ENCODE measurements at regions not wholly inside any gene's neighbourhood (a gene's known extent, or its start where the extent isn't known, plus 50 kb on each side); places are given as distances from the start of the nearest gene placed in this dataset.

DNA sequence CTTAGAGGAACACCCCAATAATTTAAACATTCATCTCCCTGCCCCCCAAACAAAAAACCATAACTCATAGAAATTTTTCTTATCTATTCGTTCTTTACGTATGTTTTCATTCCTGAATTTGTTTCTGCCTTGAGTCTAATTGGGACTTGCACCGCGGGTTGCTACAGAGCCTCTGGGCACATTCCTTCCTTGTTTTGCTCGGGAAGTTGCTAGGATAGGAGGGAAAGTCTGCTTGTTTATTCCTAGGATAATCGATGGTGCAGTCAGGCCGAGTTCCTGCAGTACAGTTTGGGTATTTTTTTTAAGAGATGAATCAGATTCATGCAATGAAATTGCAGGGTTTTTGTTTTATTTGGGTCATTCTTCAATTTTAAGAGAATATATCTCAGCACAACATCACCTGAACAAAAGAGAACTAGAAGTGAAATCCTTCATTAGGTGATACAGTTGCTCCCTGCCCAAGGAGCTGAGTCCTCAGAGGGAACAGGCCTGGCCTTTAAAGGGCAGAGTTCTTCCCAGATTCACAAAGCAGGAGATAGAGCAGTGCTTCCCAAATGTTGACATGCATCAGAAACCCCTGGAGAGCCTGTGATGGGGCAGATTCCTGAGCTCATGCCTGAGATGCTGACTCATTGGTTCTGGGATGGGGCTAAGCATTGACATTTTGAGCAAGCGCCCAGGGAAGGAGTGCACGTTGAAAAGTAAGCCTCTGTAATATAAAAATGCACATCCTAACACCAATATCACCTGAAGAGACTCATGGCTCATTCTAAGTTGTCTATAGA is 114.9 kb upstream of the FAM9B start:
- no peak for DNase-seq

DNA sequence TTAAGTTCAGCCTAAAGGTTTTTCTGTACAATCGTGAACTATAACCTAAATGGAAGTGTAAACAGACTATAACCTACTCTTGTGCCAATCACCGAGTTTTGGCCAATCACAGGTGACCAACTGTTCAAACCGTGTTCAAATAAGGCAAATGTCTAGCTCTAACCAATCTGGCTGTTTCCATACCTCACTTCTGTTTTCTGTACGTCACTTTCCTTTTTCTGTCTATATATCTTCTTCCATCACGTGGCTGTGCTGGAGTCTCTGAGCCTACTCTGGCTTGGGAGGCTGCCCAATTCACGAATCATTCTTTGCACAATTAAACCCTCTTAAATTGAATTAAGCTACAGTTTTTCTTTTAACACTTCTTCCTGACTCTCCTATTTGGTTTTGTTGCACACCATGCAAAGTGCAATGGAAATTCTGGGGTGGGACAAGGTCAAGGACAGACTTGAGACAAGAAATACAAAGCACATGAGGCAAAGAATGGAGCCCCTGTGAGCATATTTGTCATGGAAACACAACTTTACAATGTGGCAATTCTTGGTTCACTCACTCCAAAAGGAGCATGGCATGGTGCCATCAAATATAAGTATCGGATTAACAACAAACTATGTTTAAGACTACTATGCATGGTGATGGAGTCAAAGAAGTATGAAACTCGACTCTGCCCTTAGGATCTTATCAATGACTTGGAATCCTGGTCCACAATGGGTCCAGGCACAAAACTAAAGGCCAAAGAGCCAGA is 115.7 kb upstream of the FAM9B start:
- no peak for DNase-seq

DNA sequence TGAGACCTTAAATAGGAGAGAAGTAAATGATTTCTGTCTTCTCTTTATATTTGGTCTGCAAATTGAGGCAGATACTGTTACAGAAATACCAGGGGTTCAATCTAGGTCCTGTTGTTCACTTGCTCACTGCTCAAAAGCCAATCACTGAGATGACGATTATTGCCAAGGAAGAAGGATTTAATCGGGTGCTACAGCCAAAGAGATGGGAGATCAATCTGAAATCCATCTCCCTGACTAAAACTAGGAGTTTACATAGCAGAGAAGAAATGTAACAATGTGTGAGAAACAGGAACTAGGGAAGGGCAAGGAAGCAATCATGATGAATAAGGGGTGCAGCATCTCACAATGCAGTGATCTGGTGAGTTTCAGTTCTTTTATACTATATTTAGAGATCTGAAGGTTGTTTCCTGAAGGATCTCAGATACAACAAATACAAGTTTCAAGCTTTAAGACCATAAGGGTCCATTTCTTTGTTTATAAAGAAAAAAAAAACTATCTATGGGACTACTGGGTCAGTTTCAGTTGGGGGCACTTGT is 117.9 kb upstream of the FAM9B start:
- DNase-seq, result no peak

GRCh38 chrX:9153300-9153699 is 119.4 kb upstream of the FAM9B start:
- no peak for DNase-seq

- DNase-seq, result no peak
Observed at GRCh38 chrX:9158611-9159010, 124.7 kb upstream of the FAM9B start.

DNA sequence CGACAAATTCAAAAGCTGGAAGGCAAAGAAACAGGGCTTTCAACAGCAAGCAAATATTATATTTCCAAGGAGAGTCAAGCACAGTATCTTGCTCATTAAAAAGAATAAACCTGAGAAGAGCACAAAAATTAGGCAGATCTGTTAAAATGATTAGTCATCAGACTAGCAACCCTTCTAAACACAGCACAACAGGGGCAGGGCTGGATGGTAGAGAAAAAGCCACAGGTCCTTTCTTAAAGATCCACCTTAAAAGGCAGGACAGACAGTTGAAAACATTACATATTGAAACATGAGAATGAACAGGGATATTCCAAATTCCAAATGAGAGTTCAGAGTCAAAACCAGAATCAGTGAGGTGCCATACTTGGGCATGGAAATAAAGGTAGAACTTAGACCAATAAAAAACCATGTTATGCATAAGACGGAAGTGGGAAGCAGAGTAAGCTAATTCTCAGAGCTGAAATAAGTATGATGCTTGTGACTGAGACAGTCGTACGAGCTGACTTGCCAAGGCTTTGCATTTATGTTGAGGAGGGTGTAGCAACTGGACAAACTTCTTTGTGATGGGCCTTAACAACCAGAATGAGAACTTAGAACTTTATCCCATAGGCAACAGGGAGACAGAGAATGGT is 126.9 kb upstream of the FAM9B start:
- DNase-seq, result no peak

GRCh38 chrX:9162698-9163097 is 128.8 kb upstream of the FAM9B start:
- no peak for DNase-seq

- no peak for DNase-seq
Observed at GRCh38 chrX:9163214-9163709, 129.3 kb upstream of the FAM9B start.

GRCh38 chrX:9164086-9164485 is 130.2 kb upstream of the FAM9B start:
- DNase-seq, result no peak

- DNase-seq, result no peak
Observed at GRCh38 chrX:9164533-9165426, 130.9 kb upstream of the FAM9B start.

DNA sequence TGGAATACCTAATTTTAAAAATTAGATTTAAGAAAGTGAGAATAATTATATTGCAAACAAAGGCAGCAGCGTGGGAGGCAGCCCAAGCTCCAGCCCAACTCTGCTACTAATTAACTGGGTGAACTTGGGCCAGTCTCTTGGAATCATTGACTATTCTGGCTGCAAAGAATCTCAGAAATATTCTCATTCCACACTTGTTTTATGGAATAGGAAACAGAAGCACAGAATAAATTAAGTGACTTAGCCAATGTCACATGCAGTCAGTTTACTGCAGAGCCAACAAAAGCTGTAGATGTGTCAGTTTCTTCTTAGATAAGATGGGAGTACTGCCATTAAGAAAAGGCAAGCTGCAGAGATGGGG is 132.6 kb upstream of the FAM9B start:
- DNase-seq, result no peak

DNA sequence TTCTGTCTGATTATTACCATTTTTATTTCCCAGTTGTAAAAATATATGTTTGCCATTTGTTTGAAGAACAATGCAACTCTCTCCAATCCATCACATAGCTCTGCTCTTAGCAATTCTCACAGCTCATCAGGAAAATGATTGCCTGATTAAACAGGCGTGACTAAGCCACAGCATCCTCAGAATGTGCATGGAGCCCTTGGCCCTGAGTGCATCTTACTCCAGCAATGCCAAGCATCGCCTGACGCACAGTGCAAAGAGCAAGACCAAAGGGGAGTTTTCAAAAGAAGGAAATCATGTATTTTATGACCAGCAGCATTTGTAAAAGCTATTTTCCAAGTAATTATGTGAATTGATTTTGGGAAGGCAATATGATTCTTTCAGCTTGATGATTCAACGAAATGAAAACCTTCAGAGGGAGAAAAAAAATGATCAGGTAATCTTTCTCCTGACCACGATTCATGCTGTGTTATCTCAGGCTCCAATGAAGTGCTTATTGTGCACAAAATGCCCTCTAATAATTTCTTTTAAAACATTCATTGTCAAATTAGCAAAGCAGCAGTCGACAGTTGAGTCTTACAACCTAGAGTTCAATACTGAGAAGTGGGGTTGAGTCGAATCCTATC is 138.0 kb upstream of the FAM9B start:
- no peak for DNase-seq

DNA sequence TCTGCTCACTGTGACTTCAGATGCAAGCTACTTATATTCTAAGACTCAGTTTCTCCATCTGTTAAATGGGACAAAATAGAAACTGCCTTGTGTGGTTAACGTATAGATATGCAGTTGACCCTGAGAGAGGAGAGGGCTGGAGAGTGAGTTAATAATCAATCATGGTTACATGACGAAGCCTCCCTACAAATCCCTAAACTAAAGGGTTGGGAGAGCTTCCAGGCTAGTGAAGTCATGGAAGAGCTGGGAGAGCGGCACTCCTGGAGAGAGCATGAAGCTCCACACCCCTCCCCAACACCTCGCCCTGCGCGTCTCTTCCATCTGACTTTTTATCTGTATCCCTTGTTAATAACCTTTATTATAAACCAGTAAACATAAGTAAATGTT is 138.5 kb upstream of the FAM9B start:
- no peak for DNase-seq

DNA sequence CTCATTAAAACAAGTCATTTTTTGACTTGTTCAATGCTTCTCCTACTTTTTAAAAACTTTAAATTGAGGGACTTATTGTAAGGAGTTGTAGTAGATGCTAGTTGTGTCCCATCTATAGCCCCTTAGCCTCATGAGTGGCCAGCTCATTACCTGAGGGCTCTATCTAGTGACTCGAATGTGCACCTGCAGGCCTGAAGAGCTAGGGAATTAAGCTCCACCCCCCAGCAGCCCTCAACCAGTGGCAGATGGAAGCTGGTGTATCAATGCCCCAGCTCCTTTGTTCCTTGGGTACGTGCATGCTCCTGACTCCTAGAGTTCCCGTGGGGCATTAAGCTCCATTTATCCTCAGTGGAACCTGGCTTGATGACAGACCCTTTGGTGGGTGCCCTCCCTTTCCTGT is 146.7 kb upstream of the FAM9B start:
- no peak for DNase-seq

- DNase-seq, result no peak
Observed at GRCh38 chrX:9182041-9182440, 148.1 kb upstream of the FAM9B start.

DNA sequence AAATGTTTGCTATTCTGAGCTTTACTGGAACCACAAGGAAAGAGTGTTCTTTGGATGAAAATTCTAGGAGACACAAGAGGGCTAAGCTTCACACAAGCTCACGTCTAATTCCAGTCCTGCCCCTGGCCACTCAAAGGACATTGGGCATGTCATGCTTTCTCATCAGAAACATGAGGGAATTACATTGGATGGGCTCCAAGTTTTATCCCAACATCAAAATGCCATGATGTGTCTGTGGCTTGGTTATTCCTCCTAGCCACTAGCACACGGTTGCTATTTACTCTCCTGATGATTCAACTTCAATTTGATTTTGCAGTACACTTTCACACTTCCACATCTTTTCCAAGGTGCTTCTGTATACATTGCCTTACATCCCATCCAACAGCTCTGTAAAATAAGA is 149.6 kb upstream of the FAM9B start:
- no peak for DNase-seq

- DNase-seq, result no peak
Observed at GRCh38 chrX:9184211-9184610, 150.3 kb upstream of the FAM9B start.

DNA sequence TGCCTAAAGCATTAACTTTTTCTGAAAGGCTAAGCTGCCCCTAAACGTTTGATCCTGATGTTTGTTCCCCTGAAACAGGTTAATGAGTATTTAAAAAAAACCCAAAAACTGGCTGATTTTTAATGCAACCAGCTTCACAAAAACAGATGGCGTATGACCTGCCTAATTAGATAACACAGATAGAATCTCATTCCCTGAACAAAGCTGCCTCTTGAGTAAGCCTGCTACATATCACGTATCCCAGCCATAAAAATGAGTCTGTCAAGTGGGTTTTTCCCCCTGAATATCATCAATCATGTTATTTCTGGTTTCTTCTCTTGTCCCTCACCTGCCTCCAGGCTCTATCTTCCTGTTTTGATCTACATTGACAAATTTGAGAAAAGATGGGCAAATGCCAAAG is 154.2 kb upstream of the FAM9B start:
- no peak for DNase-seq

GRCh38 chrX:9189286-9189685 is 155.4 kb upstream of the FAM9B start:
- DNase-seq, result no peak

DNA sequence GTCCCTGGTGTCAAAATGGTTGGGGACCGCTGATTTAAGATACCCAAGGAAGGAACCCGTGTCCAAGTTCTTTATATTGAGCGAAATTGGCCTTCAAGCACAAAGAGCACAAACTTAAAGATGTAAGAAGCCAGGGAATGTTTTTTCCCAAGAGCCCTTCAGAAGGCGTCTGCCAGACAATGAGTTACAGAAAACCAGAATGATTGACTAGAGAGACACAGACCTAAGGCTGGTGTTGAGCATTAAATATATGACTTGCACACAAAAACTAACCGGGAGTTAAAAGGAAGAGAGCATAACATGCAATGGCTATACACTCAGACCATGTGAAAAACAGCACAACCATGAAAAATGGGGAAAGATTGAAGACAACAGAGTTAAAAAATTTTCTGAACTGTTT is 157.5 kb upstream of the FAM9B start:
- DNase-seq, result no peak

DNA sequence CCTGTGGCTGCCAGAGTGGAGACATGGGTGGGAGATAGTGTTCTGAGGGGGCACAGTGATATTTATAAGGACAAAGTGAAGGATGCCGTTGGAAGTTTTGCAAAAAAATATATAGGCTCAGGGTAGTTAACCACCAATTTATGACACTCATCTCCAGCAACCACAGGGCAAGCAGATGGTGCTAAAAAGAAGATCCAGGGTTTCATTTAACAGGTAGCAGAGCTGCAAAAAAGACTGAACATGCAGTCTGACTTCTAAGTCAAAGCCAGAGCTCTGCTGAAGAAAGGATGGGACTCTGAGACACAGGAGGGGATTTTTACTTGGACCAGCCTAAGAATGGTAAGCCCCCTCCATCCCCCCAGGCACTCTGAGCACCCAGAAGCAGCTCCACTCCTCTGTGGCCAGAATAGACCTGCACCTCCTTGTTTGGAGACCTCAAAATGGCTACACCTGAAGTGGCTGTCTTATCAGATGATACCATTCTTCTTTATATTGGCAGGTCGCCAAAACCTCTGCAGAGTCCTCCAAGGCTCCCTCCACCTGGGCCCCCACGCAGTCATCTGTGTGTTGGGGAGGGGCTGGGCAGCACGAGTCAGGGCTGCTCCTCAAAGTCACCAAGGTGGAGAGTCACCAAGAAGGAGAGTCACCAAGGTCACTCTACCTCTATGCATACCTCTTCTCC is 161.4 kb upstream of the FAM9B start:
- DNase-seq, result no peak

Data from activated naive CD4-positive, alpha-beta T cell treated with Interleukin-2 at 50 U/mL for 16 hours (primary cell).